ENCODE measurements at regions not wholly inside any gene's neighbourhood (a gene's known extent, or its start where the extent isn't known, plus 50 kb on each side); places are given as distances from the start of the nearest gene placed in this dataset.

- Mint-ChIP-seq H3K4me3 (ENCODE audit: unreplicated experiment) (no peak overlapping the region), H3K27ac (ENCODE audit: unreplicated experiment) (peak overlapping the region; percentile 10), H3K36me3 (ENCODE audit: low read depth) (no peaks in the 10 kb centered on the region), H3K4me1 (ENCODE audit: low read depth) (peaks cover 65% of the 10 kb centered on the region), H3K27me3 (ENCODE audit: low read depth) (no peaks in the 10 kb centered on the region), H3K9me3 (ENCODE audit: low read depth) (no peaks in the 10 kb centered on the region)
- DNase-seq (ENCODE audit: low spot score) = no peak
- TF ChIP-seq CTCF (IDR thresholded peaks at IDR 0.05) = no peak
Observed at GRCh38 chr5:167943343-167943742, 348.1 kb upstream of the WWC1 start.

GRCh38 chr5:167944121-167944852, 347.2 kb upstream of the WWC1 start:
- H3K4me1 Mint-ChIP-seq (ENCODE audit: low read depth) = peaks cover 68% of the 10 kb centered on the region
- no peaks in the 10 kb centered on the region for H3K36me3 Mint-ChIP-seq (ENCODE audit: low read depth)

GRCh38 chr5:167945542-167946384, 345.7 kb upstream of the WWC1 start:
- no peaks in the 10 kb centered on the region for H3K27me3 Mint-ChIP-seq (ENCODE audit: low read depth)
- peak overlapping the region; percentile 98 for H3K27ac Mint-ChIP-seq (ENCODE audit: unreplicated experiment)
- peak overlapping the region; percentile 23 for H3K4me3 Mint-ChIP-seq (ENCODE audit: unreplicated experiment)
- H3K36me3 Mint-ChIP-seq (ENCODE audit: low read depth) = no peaks in the 10 kb centered on the region
- H3K9me3 Mint-ChIP-seq (ENCODE audit: low read depth) = no peaks in the 10 kb centered on the region
- DNase-seq (ENCODE audit: low spot score) = no peak
- H3K4me1 Mint-ChIP-seq (ENCODE audit: low read depth) = peaks cover 74% of the 10 kb centered on the region
- TF ChIP-seq CTCF (IDR thresholded peaks at IDR 0.05) = no peak

More at GRCh38 chr5:167944121-167944852, 347.2 kb upstream of the WWC1 start:
- Mint-ChIP-seq H3K4me3 (ENCODE audit: unreplicated experiment) (no peak overlapping the region), H3K9me3 (ENCODE audit: low read depth) (no peaks in the 10 kb centered on the region), H3K27me3 (ENCODE audit: low read depth) (no peaks in the 10 kb centered on the region), H3K27ac (ENCODE audit: unreplicated experiment) (peak overlapping the region; percentile 98)
- no peak for TF ChIP-seq CTCF (IDR thresholded peaks at IDR 0.05)
- no peak for DNase-seq (ENCODE audit: low spot score)

- no peak for TF ChIP-seq CTCF (IDR thresholded peaks at IDR 0.05)
- Mint-ChIP-seq H3K4me1 (ENCODE audit: low read depth) (peaks cover 79% of the 10 kb centered on the region), H3K36me3 (ENCODE audit: low read depth) (no peaks in the 10 kb centered on the region), H3K27ac (ENCODE audit: unreplicated experiment) (peak overlapping the region; percentile 17), H3K9me3 (ENCODE audit: low read depth) (no peaks in the 10 kb centered on the region), H3K4me3 (ENCODE audit: unreplicated experiment) (no peak overlapping the region), H3K27me3 (ENCODE audit: low read depth) (no peaks in the 10 kb centered on the region)
- DNase-seq (ENCODE audit: low spot score) = no peak
Observed at GRCh38 chr5:167947306-167947705, 344.1 kb upstream of the WWC1 start.

GRCh38 chr5:167948251-167948650, 343.2 kb upstream of the WWC1 start:
- Mint-ChIP-seq H3K4me1 (ENCODE audit: low read depth) (peaks cover 78% of the 10 kb centered on the region), H3K27ac (ENCODE audit: unreplicated experiment) (no peak overlapping the region), H3K9me3 (ENCODE audit: low read depth) (no peaks in the 10 kb centered on the region), H3K36me3 (ENCODE audit: low read depth) (no peaks in the 10 kb centered on the region), H3K27me3 (ENCODE audit: low read depth) (no peaks in the 10 kb centered on the region), H3K4me3 (ENCODE audit: unreplicated experiment) (no peak overlapping the region)
- DNase-seq (ENCODE audit: low spot score) = no peak
- no peak for TF ChIP-seq CTCF (IDR thresholded peaks at IDR 0.05)
